Astrocyte of the cerebellum (primary cell): ENCODE measurements at regions not wholly inside any gene's neighbourhood (a gene's known extent, or its start where the extent isn't known, plus 50 kb on each side); places are given as distances from the start of the nearest gene placed in this dataset.

Experiments used
- DNase-seq: peaks from one replicate; pipeline ENCODE4 v3.0.0-alpha.2; 2011; ENCODE audit warnings: low read depth
- H3K4me3 ChIP-seq: 2 replicates; pipeline ENCODE4 v1.5.1; 2011; ENCODE audit warnings: mild to moderate bottlenecking, low read depth, low read length, moderate library complexity
- CTCF ChIP-seq: IDR thresholded peaks from 2 replicates; pipeline ENCODE4 v1.5.1; 2012; ENCODE audit warnings: low read length, low read depth, moderate library complexity, mild to moderate bottlenecking; ENCODE audit errors: missing control alignments
- in situ Hi-C: cut with HindIII; loops from 2 replicates; pipeline ENCODE4 v1.10.0; 2017; ENCODE audit warnings: low sequenced_read_pairs

- no peak overlapping the region for H3K4me3 ChIP-seq
- DNase-seq, result peak; percentile 20
- no peak for TF ChIP-seq CTCF
- in situ Hi-C loops, result no loop called here
Observed at GRCh38 chr18:10047237-10047636, 133.4 kb downstream of the VAPA start.

GRCh38 chr18:10049747-10050146, 135.9 kb downstream of the VAPA start:
- no peak for TF ChIP-seq CTCF
- DNase-seq, result no peak
- in situ Hi-C loops, result no loop called here
- no peak overlapping the region for H3K4me3 ChIP-seq

GRCh38 chr18:10050956-10051355, 137.1 kb downstream of the VAPA start:
- no peak overlapping the region for H3K4me3 ChIP-seq
- no peak for DNase-seq
- TF ChIP-seq CTCF, result no peak
- in situ Hi-C loops, result no loop called here

- H3K4me3 ChIP-seq, result no peak overlapping the region
- peak; percentile 80 for DNase-seq
- TF ChIP-seq CTCF, result no peak
- in situ Hi-C loops, result no loop called here
Observed at GRCh38 chr18:10051877-10052631, 138.2 kb downstream of the VAPA start.

GRCh38 chr18:10052871-10053270, 139.1 kb downstream of the VAPA start:
- TF ChIP-seq CTCF, result no peak
- H3K4me3 ChIP-seq, result no peak overlapping the region
- in situ Hi-C loops, result no loop called here
- DNase-seq, result no peak

- TF ChIP-seq CTCF, result no peak
- in situ Hi-C loops, result no loop called here
- no peak for DNase-seq
- H3K4me3 ChIP-seq, result no peak overlapping the region
Observed at GRCh38 chr18:10053861-10054260, 140.0 kb downstream of the VAPA start.
